ENCODE measurements at regions not wholly inside any gene's neighbourhood (a gene's known extent, or its start where the extent isn't known, plus 50 kb on each side); places are given as distances from the start of the nearest gene placed in this dataset.

DNA sequence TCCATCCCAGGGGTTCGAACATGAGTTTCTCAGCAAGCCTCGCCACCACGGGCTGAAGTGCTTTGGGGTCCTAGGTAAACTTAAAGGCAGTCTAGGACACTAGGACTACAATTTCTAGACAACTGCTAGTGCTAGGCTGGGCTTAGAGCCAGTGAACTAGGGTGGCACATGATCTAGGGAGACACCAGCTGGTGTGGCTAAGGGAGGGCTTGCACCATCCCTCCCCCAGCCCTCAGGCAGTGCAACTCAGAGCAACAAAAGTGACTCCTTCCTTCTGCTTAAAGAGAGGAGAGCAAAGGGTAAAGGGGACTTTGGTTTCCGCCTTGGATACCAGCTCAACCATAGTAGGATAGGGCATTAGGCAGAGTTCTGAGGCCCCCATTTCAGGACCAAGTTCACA is 162.5 kb upstream of the AFF2 start:
- no peaks in the 10 kb centered on the region for H3K27me3 ChIP-seq (ENCODE audit: insufficient read depth, insufficient read length)
- H3K4me1 ChIP-seq (ENCODE audit: insufficient read depth, insufficient read length), result no peaks in the 10 kb centered on the region
- no peaks in the 10 kb centered on the region for H3K36me3 ChIP-seq (ENCODE audit: insufficient read depth, insufficient read length, low read length)
- H3K4me3 ChIP-seq (ENCODE audit: insufficient read length, low read depth), result no peak overlapping the region
- no peak for TF ChIP-seq YY1 (IDR thresholded peaks at IDR 0.05; ENCODE audit: insufficient read depth, insufficient read length)
- no peak for TF ChIP-seq SUZ12 (IDR thresholded peaks at IDR 0.05; ENCODE audit: extremely low read depth, insufficient read depth, insufficient read length)
- no peak for TF ChIP-seq ZNF274 (IDR thresholded peaks at IDR 0.05; ENCODE audit: low read depth, low read length)
- H3K9ac ChIP-seq (ENCODE audit: insufficient read length, low read depth), result no peak overlapping the region
- no peaks in the 10 kb centered on the region for H3K9me3 ChIP-seq (ENCODE audit: insufficient read depth, low read length)
- no peak for DNase-seq (ENCODE audit: low read depth, low spot score)

DNA sequence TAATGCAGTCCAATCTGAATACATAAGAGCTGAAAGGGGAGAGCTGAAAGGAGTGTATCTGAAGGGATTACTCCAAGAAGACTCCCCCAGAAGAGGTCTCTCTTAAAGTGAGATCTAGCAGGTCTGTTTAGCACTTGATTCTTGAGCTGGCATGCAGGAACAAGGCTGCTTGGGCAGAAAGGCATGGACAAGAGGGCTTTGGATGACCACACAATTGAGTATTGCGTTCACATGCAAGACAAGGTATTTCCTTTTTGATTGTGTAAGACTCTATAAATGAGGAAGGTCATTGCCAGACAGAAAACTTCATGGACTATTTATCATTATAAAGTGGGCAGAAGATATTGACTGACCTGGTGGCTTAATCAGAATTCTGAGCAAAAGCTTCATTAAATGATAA is 145.5 kb upstream of the AFF2 start:
- TF ChIP-seq YY1 (IDR thresholded peaks at IDR 0.05; ENCODE audit: insufficient read depth, insufficient read length) (no peak), ZNF274 (IDR thresholded peaks at IDR 0.05; ENCODE audit: low read depth, low read length) (no peak), SUZ12 (IDR thresholded peaks at IDR 0.05; ENCODE audit: extremely low read depth, insufficient read depth, insufficient read length) (no peak)
- Histone ChIP-seq H3K27me3 (ENCODE audit: insufficient read depth, insufficient read length) (no peaks in the 10 kb centered on the region), H3K9me3 (ENCODE audit: insufficient read depth, low read length) (no peaks in the 10 kb centered on the region), H3K36me3 (ENCODE audit: insufficient read depth, insufficient read length, low read length) (no peaks in the 10 kb centered on the region), H3K9ac (ENCODE audit: insufficient read length, low read depth) (no peak overlapping the region), H3K4me1 (ENCODE audit: insufficient read depth, insufficient read length) (no peaks in the 10 kb centered on the region), H3K4me3 (ENCODE audit: insufficient read length, low read depth) (no peak overlapping the region)
- DNase-seq (ENCODE audit: low read depth, low spot score), result no peak

DNA sequence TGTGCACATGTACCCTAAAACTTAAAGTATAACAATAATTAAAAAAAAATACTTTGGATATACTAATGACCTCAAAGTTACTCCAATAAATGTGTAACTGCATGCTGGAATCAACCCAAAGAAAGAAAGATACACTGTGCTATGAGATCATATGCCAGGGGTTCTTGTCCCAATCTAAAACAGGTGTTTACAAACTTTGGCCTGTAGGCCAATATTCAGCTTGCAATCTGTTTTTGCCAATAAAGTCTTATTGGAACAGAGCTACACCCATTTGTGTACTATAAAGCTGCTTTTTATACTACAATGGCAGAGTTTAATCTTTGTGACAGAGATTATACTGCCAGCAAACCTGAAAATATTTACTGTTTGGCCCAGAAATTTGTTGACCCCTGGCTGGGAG is 138.8 kb upstream of the AFF2 start:
- Histone ChIP-seq H3K9ac (ENCODE audit: insufficient read length, low read depth) (no peak overlapping the region), H3K4me1 (ENCODE audit: insufficient read depth, insufficient read length) (no peaks in the 10 kb centered on the region), H3K4me3 (ENCODE audit: insufficient read length, low read depth) (no peak overlapping the region), H3K36me3 (ENCODE audit: insufficient read depth, insufficient read length, low read length) (no peaks in the 10 kb centered on the region), H3K9me3 (ENCODE audit: insufficient read depth, low read length) (no peaks in the 10 kb centered on the region), H3K27me3 (ENCODE audit: insufficient read depth, insufficient read length) (no peaks in the 10 kb centered on the region)
- TF ChIP-seq SUZ12 (IDR thresholded peaks at IDR 0.05; ENCODE audit: extremely low read depth, insufficient read depth, insufficient read length), result no peak
- no peak for TF ChIP-seq ZNF274 (IDR thresholded peaks at IDR 0.05; ENCODE audit: low read depth, low read length)
- no peak for TF ChIP-seq YY1 (IDR thresholded peaks at IDR 0.05; ENCODE audit: insufficient read depth, insufficient read length)
- no peak for DNase-seq (ENCODE audit: low read depth, low spot score)

DNA sequence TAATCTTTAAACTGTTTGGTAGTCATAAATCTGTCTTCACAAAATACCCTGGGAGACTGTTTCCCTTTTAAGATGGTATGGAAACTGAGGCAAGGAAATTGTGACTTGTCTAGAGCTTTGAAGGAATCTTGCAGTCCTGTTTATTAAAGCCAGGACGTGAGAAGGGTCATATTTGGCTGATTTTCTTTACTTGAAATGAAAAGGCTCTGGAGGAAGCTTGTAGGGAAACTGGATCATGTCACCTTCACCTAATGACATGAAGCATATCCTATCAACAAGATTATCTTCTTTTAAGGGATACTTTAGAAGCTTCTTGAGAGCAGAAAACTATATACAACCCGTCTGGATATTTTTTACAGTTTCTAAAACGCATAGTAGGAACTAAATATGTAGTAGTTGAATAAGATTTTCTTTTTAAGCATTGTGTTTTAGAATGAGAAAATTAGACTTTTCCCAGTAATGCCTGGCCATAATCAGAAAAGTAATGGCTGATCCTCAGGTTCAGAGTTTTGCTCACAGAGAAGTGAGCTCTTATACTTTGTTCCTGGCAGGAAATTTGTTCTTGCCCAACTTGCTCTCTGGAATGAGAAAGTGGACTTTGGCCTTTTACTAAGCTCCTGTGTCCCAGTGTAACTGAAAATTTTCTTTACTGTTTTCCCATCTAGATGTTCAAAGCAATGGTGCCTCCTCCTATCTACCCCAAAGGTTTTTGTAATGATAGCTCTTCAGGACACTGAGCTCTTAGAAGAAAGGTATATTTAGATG is 136.8 kb upstream of the AFF2 start:
- DNase-seq (ENCODE audit: low read depth, low spot score), result no peak
- Histone ChIP-seq H3K4me3 (ENCODE audit: insufficient read length, low read depth) (no peak overlapping the region), H3K9me3 (ENCODE audit: insufficient read depth, low read length) (no peaks in the 10 kb centered on the region), H3K9ac (ENCODE audit: insufficient read length, low read depth) (no peak overlapping the region), H3K4me1 (ENCODE audit: insufficient read depth, insufficient read length) (no peaks in the 10 kb centered on the region), H3K36me3 (ENCODE audit: insufficient read depth, insufficient read length, low read length) (no peaks in the 10 kb centered on the region), H3K27me3 (ENCODE audit: insufficient read depth, insufficient read length) (no peaks in the 10 kb centered on the region)
- TF ChIP-seq SUZ12 (IDR thresholded peaks at IDR 0.05; ENCODE audit: extremely low read depth, insufficient read depth, insufficient read length), result no peak
- TF ChIP-seq ZNF274 (IDR thresholded peaks at IDR 0.05; ENCODE audit: low read depth, low read length), result no peak
- no peak for TF ChIP-seq YY1 (IDR thresholded peaks at IDR 0.05; ENCODE audit: insufficient read depth, insufficient read length)

DNA sequence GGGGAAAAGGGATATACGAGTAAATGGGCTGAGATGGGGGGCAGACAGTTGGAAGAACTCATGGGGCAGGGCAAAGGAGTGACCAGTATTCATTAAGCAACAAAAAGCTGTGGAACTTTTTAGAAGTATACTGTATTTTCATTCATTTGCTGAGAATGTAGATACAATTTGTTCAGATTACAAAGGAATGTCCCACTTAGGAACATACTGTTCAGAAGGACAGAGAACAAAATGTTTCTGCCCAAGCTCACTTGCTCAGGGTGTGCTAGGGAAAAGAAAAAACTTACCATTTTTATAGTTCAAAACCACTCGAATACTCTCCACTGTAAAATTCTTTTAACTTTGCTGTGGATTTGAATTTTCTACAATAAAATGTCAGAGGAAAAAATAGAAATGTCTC is 135.2 kb upstream of the AFF2 start:
- Histone ChIP-seq H3K27me3 (ENCODE audit: insufficient read depth, insufficient read length) (no peaks in the 10 kb centered on the region), H3K9ac (ENCODE audit: insufficient read length, low read depth) (no peak overlapping the region), H3K36me3 (ENCODE audit: insufficient read depth, insufficient read length, low read length) (no peaks in the 10 kb centered on the region), H3K9me3 (ENCODE audit: insufficient read depth, low read length) (no peaks in the 10 kb centered on the region), H3K4me3 (ENCODE audit: insufficient read length, low read depth) (no peak overlapping the region), H3K4me1 (ENCODE audit: insufficient read depth, insufficient read length) (no peaks in the 10 kb centered on the region)
- no peak for DNase-seq (ENCODE audit: low read depth, low spot score)
- TF ChIP-seq SUZ12 (IDR thresholded peaks at IDR 0.05; ENCODE audit: extremely low read depth, insufficient read depth, insufficient read length) (no peak), ZNF274 (IDR thresholded peaks at IDR 0.05; ENCODE audit: low read depth, low read length) (no peak), YY1 (IDR thresholded peaks at IDR 0.05; ENCODE audit: insufficient read depth, insufficient read length) (no peak)

DNA sequence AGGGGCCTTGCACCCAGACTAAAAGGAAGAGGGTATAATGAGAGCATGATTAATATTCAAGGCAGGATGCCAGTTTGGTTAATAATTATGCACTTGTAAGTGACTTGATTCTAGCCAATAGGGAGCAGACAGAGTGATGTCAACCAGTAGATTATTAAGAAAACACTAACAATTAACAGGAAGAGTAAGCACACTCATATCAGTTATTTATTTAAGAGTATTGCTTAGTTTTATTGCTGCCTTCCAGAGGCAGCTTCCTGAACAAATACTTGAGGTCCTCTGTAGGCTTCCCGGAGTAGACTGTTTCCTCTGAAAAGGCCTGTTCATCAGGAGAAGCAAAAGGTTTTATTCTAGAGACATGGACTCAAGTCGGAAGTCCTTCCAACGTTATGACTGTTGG is 129.1 kb upstream of the AFF2 start:
- DNase-seq (ENCODE audit: low read depth, low spot score), result no peak
- no peaks in the 10 kb centered on the region for H3K4me1 ChIP-seq (ENCODE audit: insufficient read depth, insufficient read length)
- TF ChIP-seq YY1 (IDR thresholded peaks at IDR 0.05; ENCODE audit: insufficient read depth, insufficient read length), result no peak
- TF ChIP-seq ZNF274 (IDR thresholded peaks at IDR 0.05; ENCODE audit: low read depth, low read length), result no peak
- TF ChIP-seq SUZ12 (IDR thresholded peaks at IDR 0.05; ENCODE audit: extremely low read depth, insufficient read depth, insufficient read length), result no peak
- H3K9ac ChIP-seq (ENCODE audit: insufficient read length, low read depth), result no peak overlapping the region
- no peak overlapping the region for H3K4me3 ChIP-seq (ENCODE audit: insufficient read length, low read depth)
- no peaks in the 10 kb centered on the region for H3K9me3 ChIP-seq (ENCODE audit: insufficient read depth, low read length)
- no peaks in the 10 kb centered on the region for H3K36me3 ChIP-seq (ENCODE audit: insufficient read depth, insufficient read length, low read length)
- no peaks in the 10 kb centered on the region for H3K27me3 ChIP-seq (ENCODE audit: insufficient read depth, insufficient read length)

DNA sequence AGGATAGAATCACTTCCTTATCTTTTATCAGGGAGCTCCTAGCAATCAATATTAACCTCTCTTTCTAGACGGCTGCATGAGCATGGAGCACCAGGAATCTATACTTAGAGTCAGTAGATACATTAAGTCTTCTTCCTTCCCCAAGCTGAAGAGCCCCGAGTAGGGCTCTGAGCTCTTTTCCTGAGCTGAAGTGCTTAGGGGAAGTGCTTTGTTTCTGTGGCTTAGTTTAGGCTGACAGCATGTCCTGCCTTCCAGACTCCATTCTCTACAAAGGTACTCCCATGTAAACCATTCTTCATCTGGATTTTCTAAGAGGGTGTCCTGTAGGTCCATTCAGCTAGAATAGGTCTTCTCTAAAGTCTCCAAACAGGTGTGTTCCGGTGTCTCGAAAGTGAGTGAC is 127.5 kb upstream of the AFF2 start:
- H3K4me3 ChIP-seq (ENCODE audit: insufficient read length, low read depth), result no peak overlapping the region
- no peak overlapping the region for H3K9ac ChIP-seq (ENCODE audit: insufficient read length, low read depth)
- no peaks in the 10 kb centered on the region for H3K36me3 ChIP-seq (ENCODE audit: insufficient read depth, insufficient read length, low read length)
- DNase-seq (ENCODE audit: low read depth, low spot score), result no peak
- no peak for TF ChIP-seq YY1 (IDR thresholded peaks at IDR 0.05; ENCODE audit: insufficient read depth, insufficient read length)
- no peak for TF ChIP-seq ZNF274 (IDR thresholded peaks at IDR 0.05; ENCODE audit: low read depth, low read length)
- TF ChIP-seq SUZ12 (IDR thresholded peaks at IDR 0.05; ENCODE audit: extremely low read depth, insufficient read depth, insufficient read length), result no peak
- no peaks in the 10 kb centered on the region for H3K9me3 ChIP-seq (ENCODE audit: insufficient read depth, low read length)
- H3K27me3 ChIP-seq (ENCODE audit: insufficient read depth, insufficient read length), result no peaks in the 10 kb centered on the region
- no peaks in the 10 kb centered on the region for H3K4me1 ChIP-seq (ENCODE audit: insufficient read depth, insufficient read length)
